Esophagus muscularis mucosa (tissue), 4 donors: ENCODE measurements at regions not wholly inside any gene's neighbourhood (a gene's known extent, or its start where the extent isn't known, plus 50 kb on each side); places are given as distances from the start of the nearest gene placed in this dataset.

ENCODE experiments used
- DNase-seq: peaks from one replicate; pipeline ENCODE4 v3.0.0-alpha.2; 2017; ENCODE audit errors: extremely low spot score
- H3K27ac ChIP-seq, 4 donors: fragments of 200-600 bp; sonication (generic); replicated peaks in 1 of 4; 1 replicate in 3 of 4; 2 replicates in 1 of 4; pipeline ENCODE4 v1.5.1; 2016 to 2019; ENCODE audit warnings: mild to moderate bottlenecking in 1 of 4
- H3K27me3 ChIP-seq, 4 donors: fragments of 200-600 bp; sonication (generic); one replicate each; pipeline versions ENCODE4 v1.5.1 to v1.6.0; 2016 to 2019
- H3K36me3 ChIP-seq, 4 donors: fragments of 200-600 bp; sonication (generic); one replicate each; pipeline ENCODE4 v1.5.1; 2016 to 2019
- H3K4me1 ChIP-seq, 4 donors: fragments of 200-600 bp; sonication (generic); one replicate each; pipeline ENCODE4 v1.5.1; 2016 to 2019
- H3K4me3 ChIP-seq, 4 donors: fragments of 200-600 bp; sonication (generic); 1 replicate in 2 of 4; 2 replicates in 2 of 4; pipeline ENCODE4 v1.5.1; 2016 to 2019; ENCODE audit warnings: mild to moderate bottlenecking in 4 of 4, moderate library complexity in 1 of 4
- H3K9me3 ChIP-seq, 4 donors: fragments of 200-600 bp; sonication (generic); 1 replicate in 3 of 4; 2 replicates in 1 of 4; pipeline ENCODE4 v1.5.1; 2016 to 2019
- EP300 ChIP-seq: sonication (generic); formaldehyde crosslinking; IDR thresholded peaks from one replicate; pipeline ENCODE4 v1.6.1; 2017; ENCODE audit warnings: antibody characterized with exemption
- POLR2A ChIP-seq: fragments of 450-650 bp; IDR thresholded peaks from one replicate; pipeline ENCODE4 v1.6.1; 2017; ENCODE audit warnings: antibody characterized with exemption, moderate library complexity, mild to moderate bottlenecking, low read depth
- POLR2AphosphoS5 ChIP-seq, 2 donors: sonication (generic); formaldehyde crosslinking; IDR thresholded peaks; one replicate each; pipeline ENCODE4 v1.6.1; 2017; ENCODE audit warnings: antibody characterized with exemption in 2 of 2
- WGBS: methylation state at CpG from one replicate; pipeline ENCODE4 v1.1.5; 2018; 5-methylcytosine and 5-hydroxymethylcytosine counted together
- intact Hi-C: fragments of 100-400 bp; cut with DNase I; formaldehyde crosslinking; loops from one replicate; pipeline ENCODE4 v1.15.1; 2023
- TF ChIP-seq, protein P1 (sequence below), 3 experiments: fragments of 200-600 bp in 2 of 3; fragments of 450-650 bp in 1 of 3; sonication (generic) in 2 of 3; IDR thresholded peaks; one replicate each; pipeline ENCODE4 v1.5.1; 2017 to 2019; ENCODE audit warnings: antibody characterized with exemption in 3 of 3, mild to moderate bottlenecking in 2 of 3, moderate library complexity in 1 of 3

- 83% methylated on average over 3 of the region's 3 CpGs for WGBS
- intact Hi-C loops, result no loop called here
- TF ChIP-seq POLR2A (no peak), EP300 (no peak), POLR2AphosphoS5 (IDR thresholded peaks at IDR 0.05) (no peak)
- TF ChIP-seq, protein P1, sequence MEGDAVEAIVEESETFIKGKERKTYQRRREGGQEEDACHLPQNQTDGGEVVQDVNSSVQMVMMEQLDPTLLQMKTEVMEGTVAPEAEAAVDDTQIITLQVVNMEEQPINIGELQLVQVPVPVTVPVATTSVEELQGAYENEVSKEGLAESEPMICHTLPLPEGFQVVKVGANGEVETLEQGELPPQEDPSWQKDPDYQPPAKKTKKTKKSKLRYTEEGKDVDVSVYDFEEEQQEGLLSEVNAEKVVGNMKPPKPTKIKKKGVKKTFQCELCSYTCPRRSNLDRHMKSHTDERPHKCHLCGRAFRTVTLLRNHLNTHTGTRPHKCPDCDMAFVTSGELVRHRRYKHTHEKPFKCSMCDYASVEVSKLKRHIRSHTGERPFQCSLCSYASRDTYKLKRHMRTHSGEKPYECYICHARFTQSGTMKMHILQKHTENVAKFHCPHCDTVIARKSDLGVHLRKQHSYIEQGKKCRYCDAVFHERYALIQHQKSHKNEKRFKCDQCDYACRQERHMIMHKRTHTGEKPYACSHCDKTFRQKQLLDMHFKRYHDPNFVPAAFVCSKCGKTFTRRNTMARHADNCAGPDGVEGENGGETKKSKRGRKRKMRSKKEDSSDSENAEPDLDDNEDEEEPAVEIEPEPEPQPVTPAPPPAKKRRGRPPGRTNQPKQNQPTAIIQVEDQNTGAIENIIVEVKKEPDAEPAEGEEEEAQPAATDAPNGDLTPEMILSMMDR (IDR thresholded peaks at IDR 0.05), result no peak
Measured at GRCh38 chr10:2910656-2911055, 156.7 kb upstream of the PFKP start.

GRCh38 chr10:2909921-2910320, 157.4 kb upstream of the PFKP start:
- H3K36me3 ChIP-seq, result no peaks in the 10 kb centered on the region
- peaks cover 0 to 14% (median 0%) of the 10 kb centered on the region in 4 donors for H3K27me3 ChIP-seq
- DNase-seq, result no peak
- H3K27ac ChIP-seq, result no peak overlapping the region
- intact Hi-C loops, result no loop called here
- H3K9me3 ChIP-seq, result no peaks in the 10 kb centered on the region
- TF ChIP-seq EP300 (no peak), POLR2A (no peak), POLR2AphosphoS5 (IDR thresholded peaks at IDR 0.05) (no peak)
- TF ChIP-seq, protein P1 (IDR thresholded peaks at IDR 0.05), result no peak
- H3K4me1 ChIP-seq, result peaks cover 0 to 4% (median 0%) of the 10 kb centered on the region in 4 donors
- no peak overlapping the region for H3K4me3 ChIP-seq
- WGBS, result 83% methylated on average over 5 of the region's 5 CpGs

More at GRCh38 chr10:2910656-2911055, 156.7 kb upstream of the PFKP start:
- Histone ChIP-seq H3K36me3 (no peaks in the 10 kb centered on the region), H3K27me3 (peaks cover 0 to 14% (median 0%) of the 10 kb centered on the region in 4 donors), H3K9me3 (no peaks in the 10 kb centered on the region), H3K4me3 (no peak overlapping the region), H3K4me1 (peaks cover 0 to 4% (median 0%) of the 10 kb centered on the region in 4 donors), H3K27ac (no peak overlapping the region)
- no peak for DNase-seq

DNA sequence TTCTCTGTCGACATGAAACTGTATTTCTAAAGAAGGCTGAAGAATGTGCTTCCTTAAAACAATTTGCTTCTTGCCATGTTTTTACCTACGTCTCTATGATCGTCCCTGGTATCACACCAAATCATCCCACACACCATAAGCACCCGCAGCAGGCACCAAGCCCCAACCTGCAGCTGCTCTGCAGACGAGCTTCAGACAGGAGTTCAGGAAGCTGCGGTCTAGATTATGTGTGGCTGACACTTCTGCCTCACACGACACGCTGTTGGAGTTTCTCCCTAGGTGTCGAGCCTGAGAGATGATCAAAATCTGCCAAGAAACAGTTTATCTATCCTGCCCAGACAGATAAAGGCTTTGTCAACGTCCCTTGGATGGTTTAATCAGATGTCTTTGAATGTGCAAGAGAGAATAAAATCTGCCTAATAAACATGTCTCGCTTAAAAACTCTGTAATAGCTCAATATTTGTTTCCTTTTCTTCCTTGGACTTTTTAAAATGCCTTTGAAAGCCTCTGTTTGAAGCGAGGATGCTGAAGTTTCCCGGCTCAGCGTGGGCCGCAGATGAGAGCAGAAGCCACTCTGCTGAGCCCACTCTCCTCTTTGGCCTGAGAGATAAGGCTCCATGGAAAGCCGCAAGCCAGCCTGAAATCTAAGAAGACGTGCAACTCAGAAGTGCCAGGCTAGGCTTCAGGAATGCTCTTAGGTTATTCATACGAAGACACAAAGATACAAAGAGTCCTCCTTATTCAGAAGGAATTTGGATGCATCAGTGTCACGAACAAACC, 158.3 kb upstream of the PFKP start:
- peaks cover 0 to 14% (median 0%) of the 10 kb centered on the region in 4 donors for H3K27me3 ChIP-seq
- intact Hi-C loops, result no loop called here
- no peak overlapping the region for H3K4me3 ChIP-seq
- H3K9me3 ChIP-seq, result no peaks in the 10 kb centered on the region
- 52% methylated on average over 18 of the region's 19 CpGs for WGBS
- no peak for TF ChIP-seq POLR2AphosphoS5 (IDR thresholded peaks at IDR 0.05)
- TF ChIP-seq, protein P1 (IDR thresholded peaks at IDR 0.05), result no peak
- no peak for TF ChIP-seq POLR2A
- TF ChIP-seq EP300, result no peak
- no peak for DNase-seq
- peaks cover 0 to 4% (median 0%) of the 10 kb centered on the region in 4 donors for H3K4me1 ChIP-seq
- no peaks in the 10 kb centered on the region for H3K36me3 ChIP-seq
- no peak overlapping the region for H3K27ac ChIP-seq

GRCh38 chr10:2906974-2907373, 160.4 kb upstream of the PFKP start:
- intact Hi-C loops, result no loop called here
- no peaks in the 10 kb centered on the region for H3K9me3 ChIP-seq
- H3K4me3 ChIP-seq, result no peak overlapping the region
- no peak for TF ChIP-seq POLR2AphosphoS5 (IDR thresholded peaks at IDR 0.05)
- TF ChIP-seq POLR2A, result no peak
- no peaks in the 10 kb centered on the region for H3K36me3 ChIP-seq
- H3K4me1 ChIP-seq, result peaks cover 0 to 4% (median 0%) of the 10 kb centered on the region in 4 donors
- no peak for DNase-seq
- H3K27me3 ChIP-seq, result peaks cover 0 to 3% (median 0%) of the 10 kb centered on the region in 4 donors
- WGBS, result 85% methylated on average over 2 of the region's 2 CpGs
- H3K27ac ChIP-seq, result no peak overlapping the region

- intact Hi-C loops, result no loop called here
- Histone ChIP-seq H3K27me3 (peaks cover 0 to 3% (median 0%) of the 10 kb centered on the region in 4 donors), H3K9me3 (no peaks in the 10 kb centered on the region), H3K36me3 (no peaks in the 10 kb centered on the region), H3K4me3 (no peak overlapping the region), H3K4me1 (peaks cover 0 to 4% (median 0%) of the 10 kb centered on the region in 4 donors), H3K27ac (no peak overlapping the region)
- TF ChIP-seq POLR2A, result no peak
- 85% methylated on average over 9 of the region's 9 CpGs for WGBS
- DNase-seq, result no peak
Measured at GRCh38 chr10:2905851-2906250, 161.5 kb upstream of the PFKP start.

DNA sequence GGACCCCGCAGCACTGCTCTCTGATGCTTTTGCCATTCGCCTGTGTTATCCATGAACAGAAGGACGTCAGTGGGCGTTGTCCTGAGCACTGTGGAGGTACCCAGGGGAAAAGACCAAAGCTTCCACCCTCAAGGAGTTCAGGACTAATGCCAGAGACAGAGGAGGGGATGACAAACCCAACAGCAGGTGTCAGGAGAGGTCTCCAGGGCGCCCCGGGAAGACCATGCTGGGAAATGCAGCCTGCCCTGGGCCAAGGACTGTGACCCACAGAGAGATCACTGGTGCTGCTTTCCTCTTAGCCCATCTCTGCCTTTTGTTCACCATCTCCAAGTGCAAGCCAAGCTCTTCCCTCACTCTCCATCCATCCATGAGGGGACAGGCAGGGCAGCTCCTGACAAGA, 166.8 kb upstream of the PFKP start:
- Histone ChIP-seq H3K27me3 (peaks cover 0 to 3% (median 0%) of the 10 kb centered on the region in 4 donors), H3K36me3 (no peaks in the 10 kb centered on the region), H3K27ac (no peak overlapping the region), H3K4me3 (no peak overlapping the region), H3K9me3 (no peaks in the 10 kb centered on the region), H3K4me1 (no peaks in the 10 kb centered on the region)
- intact Hi-C loops, result no loop called here
- 89% methylated on average over 6 of the region's 6 CpGs for WGBS
- DNase-seq, result no peak
- no peak for TF ChIP-seq EP300
- no peak for TF ChIP-seq POLR2A
- TF ChIP-seq, protein P1 (IDR thresholded peaks at IDR 0.05), result no peak
- no peak for TF ChIP-seq POLR2AphosphoS5 (IDR thresholded peaks at IDR 0.05)
